ENCODE measurements at regions not wholly inside any gene's neighbourhood (a gene's known extent, or its start where the extent isn't known, plus 50 kb on each side); places are given as distances from the start of the nearest gene placed in this dataset.

GRCh38 chr14:98446508-98446907, 825.5 kb downstream of the BCL11B start:
- no peak for ATAC-seq

GRCh38 chr14:98456231-98456630, 815.8 kb downstream of the BCL11B start:
- intact Hi-C loops (cut with DNase I) = no loop called here
- H3K27ac ChIP-seq (ENCODE audit: low read length) = no peak overlapping the region
- no peak overlapping the region for H3K4me3 ChIP-seq (ENCODE audit: low read length)
- no peak for ATAC-seq
- no peaks in the 10 kb centered on the region for H3K9me3 ChIP-seq (ENCODE audit: control insufficient read depth, low read length)
- H3K4me1 ChIP-seq (ENCODE audit: control insufficient read depth, insufficient read depth, low read length) = no peaks in the 10 kb centered on the region
- H3K27me3 ChIP-seq (ENCODE audit: control insufficient read depth, insufficient read depth) = no peaks in the 10 kb centered on the region
- DNase-seq = no peak
- 81% methylated on average over 6 of the region's 6 CpGs for WGBS

More at GRCh38 chr14:98446508-98446907, 825.5 kb downstream of the BCL11B start:
- H3K27ac ChIP-seq (ENCODE audit: low read length) = no peak overlapping the region
- 74% methylated on average over 3 of the region's 3 CpGs for WGBS
- no peak for DNase-seq
- H3K27me3 ChIP-seq (ENCODE audit: control insufficient read depth, insufficient read depth) = no peaks in the 10 kb centered on the region
- H3K4me1 ChIP-seq (ENCODE audit: control insufficient read depth, insufficient read depth, low read length) = no peaks in the 10 kb centered on the region
- intact Hi-C loops (cut with DNase I) = no loop called here
- H3K4me3 ChIP-seq (ENCODE audit: low read length) = no peak overlapping the region
- H3K9me3 ChIP-seq (ENCODE audit: control insufficient read depth, low read length) = no peaks in the 10 kb centered on the region

GRCh38 chr14:98458702-98459101, 813.3 kb downstream of the BCL11B start:
- no peak for DNase-seq
- Histone ChIP-seq H3K27me3 (ENCODE audit: control insufficient read depth, insufficient read depth) (no peaks in the 10 kb centered on the region), H3K4me1 (ENCODE audit: control insufficient read depth, insufficient read depth, low read length) (no peaks in the 10 kb centered on the region), H3K4me3 (ENCODE audit: low read length) (no peak overlapping the region), H3K27ac (ENCODE audit: low read length) (no peak overlapping the region), H3K9me3 (ENCODE audit: control insufficient read depth, low read length) (no peaks in the 10 kb centered on the region)
- no peak for ATAC-seq
- intact Hi-C loops (cut with DNase I) = no loop called here

- Histone ChIP-seq H3K4me3 (ENCODE audit: low read length) (no peak overlapping the region), H3K27me3 (ENCODE audit: control insufficient read depth, insufficient read depth) (no peaks in the 10 kb centered on the region), H3K4me1 (ENCODE audit: control insufficient read depth, insufficient read depth, low read length) (no peaks in the 10 kb centered on the region), H3K27ac (ENCODE audit: low read length) (no peak overlapping the region), H3K9me3 (ENCODE audit: control insufficient read depth, low read length) (no peaks in the 10 kb centered on the region)
- ATAC-seq (no peak), DNase-seq (no peak)
- 65% methylated on average over 7 of the region's 7 CpGs for WGBS
- intact Hi-C loops (cut with DNase I) = no loop called here
Measured at GRCh38 chr14:98462908-98463307, 809.1 kb downstream of the BCL11B start.

GRCh38 chr14:98466807-98467206, 805.2 kb downstream of the BCL11B start:
- 56% methylated on average over 7 of the region's 7 CpGs for WGBS
- Histone ChIP-seq H3K27me3 (ENCODE audit: control insufficient read depth, insufficient read depth) (no peaks in the 10 kb centered on the region), H3K4me1 (ENCODE audit: control insufficient read depth, insufficient read depth, low read length) (no peaks in the 10 kb centered on the region), H3K27ac (ENCODE audit: low read length) (no peak overlapping the region), H3K9me3 (ENCODE audit: control insufficient read depth, low read length) (no peaks in the 10 kb centered on the region), H3K4me3 (ENCODE audit: low read length) (no peak overlapping the region)
- intact Hi-C loops (cut with DNase I) = no loop called here
- ATAC-seq = no peak
- no peak for DNase-seq

GRCh38 chr14:98470663-98471062, 801.3 kb downstream of the BCL11B start:
- no peaks in the 10 kb centered on the region for H3K27me3 ChIP-seq (ENCODE audit: control insufficient read depth, insufficient read depth)
- H3K27ac ChIP-seq (ENCODE audit: low read length) = no peak overlapping the region
- H3K9me3 ChIP-seq (ENCODE audit: control insufficient read depth, low read length) = no peaks in the 10 kb centered on the region
- no peak for ATAC-seq
- intact Hi-C loops (cut with DNase I) = no loop called here
- DNase-seq = no peak
- WGBS = 55% methylated on average over 4 of the region's 4 CpGs
- no peaks in the 10 kb centered on the region for H3K4me1 ChIP-seq (ENCODE audit: control insufficient read depth, insufficient read depth, low read length)
- H3K4me3 ChIP-seq (ENCODE audit: low read length) = no peak overlapping the region

GRCh38 chr14:98474900-98475299, 797.1 kb downstream of the BCL11B start:
- Histone ChIP-seq H3K4me1 (ENCODE audit: control insufficient read depth, insufficient read depth, low read length) (no peaks in the 10 kb centered on the region), H3K27me3 (ENCODE audit: control insufficient read depth, insufficient read depth) (no peaks in the 10 kb centered on the region), H3K27ac (ENCODE audit: low read length) (no peak overlapping the region), H3K4me3 (ENCODE audit: low read length) (no peak overlapping the region), H3K9me3 (ENCODE audit: control insufficient read depth, low read length) (no peaks in the 10 kb centered on the region)
- intact Hi-C loops (cut with DNase I) = no loop called here
- 54% methylated on average over 2 of the region's 2 CpGs for WGBS
- ATAC-seq (no peak), DNase-seq (no peak)

GRCh38 chr14:98477935-98478334, 794.1 kb downstream of the BCL11B start:
- H3K27ac ChIP-seq (ENCODE audit: low read length) = no peak overlapping the region
- WGBS = 77% methylated on average over 5 of the region's 5 CpGs
- no peaks in the 10 kb centered on the region for H3K27me3 ChIP-seq (ENCODE audit: control insufficient read depth, insufficient read depth)
- ATAC-seq (no peak), DNase-seq (no peak)
- no peaks in the 10 kb centered on the region for H3K9me3 ChIP-seq (ENCODE audit: control insufficient read depth, low read length)
- intact Hi-C loops (cut with DNase I) = no loop called here
- H3K4me3 ChIP-seq (ENCODE audit: low read length) = no peak overlapping the region
- no peaks in the 10 kb centered on the region for H3K4me1 ChIP-seq (ENCODE audit: control insufficient read depth, insufficient read depth, low read length)

- ATAC-seq (no peak), DNase-seq (no peak)
- H3K27ac ChIP-seq (ENCODE audit: low read length) = no peak overlapping the region
- no peak overlapping the region for H3K4me3 ChIP-seq (ENCODE audit: low read length)
- no peaks in the 10 kb centered on the region for H3K27me3 ChIP-seq (ENCODE audit: control insufficient read depth, insufficient read depth)
- 72% methylated on average over 4 of the region's 4 CpGs for WGBS
- H3K9me3 ChIP-seq (ENCODE audit: control insufficient read depth, low read length) = no peaks in the 10 kb centered on the region
- intact Hi-C loops (cut with DNase I) = no loop called here
- H3K4me1 ChIP-seq (ENCODE audit: control insufficient read depth, insufficient read depth, low read length) = no peaks in the 10 kb centered on the region
Measured at GRCh38 chr14:98489115-98489514, 782.9 kb downstream of the BCL11B start.

GRCh38 chr14:98494582-98494981, 777.4 kb downstream of the BCL11B start:
- H3K27me3 ChIP-seq (ENCODE audit: control insufficient read depth, insufficient read depth) = no peaks in the 10 kb centered on the region
- no peaks in the 10 kb centered on the region for H3K9me3 ChIP-seq (ENCODE audit: control insufficient read depth, low read length)
- no peaks in the 10 kb centered on the region for H3K4me1 ChIP-seq (ENCODE audit: control insufficient read depth, insufficient read depth, low read length)
- ATAC-seq (no peak), DNase-seq (no peak)
- H3K27ac ChIP-seq (ENCODE audit: low read length) = no peak overlapping the region
- H3K4me3 ChIP-seq (ENCODE audit: low read length) = no peak overlapping the region
- 82% methylated on average over 5 of the region's 5 CpGs for WGBS
- intact Hi-C loops (cut with DNase I) = no loop called here

- ATAC-seq (no peak), DNase-seq (no peak)
- 75% methylated on average over 7 of the region's 7 CpGs for WGBS
- intact Hi-C loops (cut with DNase I) = no loop called here
- H3K9me3 ChIP-seq (ENCODE audit: control insufficient read depth, low read length) = no peaks in the 10 kb centered on the region
- H3K4me3 ChIP-seq (ENCODE audit: low read length) = no peak overlapping the region
- H3K27me3 ChIP-seq (ENCODE audit: control insufficient read depth, insufficient read depth) = no peaks in the 10 kb centered on the region
- no peak overlapping the region for H3K27ac ChIP-seq (ENCODE audit: low read length)
- no peaks in the 10 kb centered on the region for H3K4me1 ChIP-seq (ENCODE audit: control insufficient read depth, insufficient read depth, low read length)
Measured at GRCh38 chr14:98498019-98498885, 773.7 kb downstream of the BCL11B start.

- ATAC-seq (no peak), DNase-seq (no peak)
- Histone ChIP-seq H3K4me1 (ENCODE audit: control insufficient read depth, insufficient read depth, low read length) (no peaks in the 10 kb centered on the region), H3K4me3 (ENCODE audit: low read length) (no peak overlapping the region), H3K27ac (ENCODE audit: low read length) (no peak overlapping the region), H3K27me3 (ENCODE audit: control insufficient read depth, insufficient read depth) (no peaks in the 10 kb centered on the region), H3K9me3 (ENCODE audit: control insufficient read depth, low read length) (no peaks in the 10 kb centered on the region)
- intact Hi-C loops (cut with DNase I) = no loop called here
- 82% methylated on average over 7 of the region's 7 CpGs for WGBS
Measured at GRCh38 chr14:98501335-98501734, 770.7 kb downstream of the BCL11B start.
